Tibial artery (tissue), 4 donors: ENCODE measurements at regions not wholly inside any gene's neighbourhood (a gene's known extent, or its start where the extent isn't known, plus 50 kb on each side); places are given as distances from the start of the nearest gene placed in this dataset.
"Not testable (repeated sequence)": the region's sequence is repeated elsewhere in the genome, so short reads cannot be mapped to it uniquely, and the experiment has no call there.

Source experiments
- DNase-seq, 2 donors: peaks; one replicate each; pipeline ENCODE4 v3.0.0-alpha.2; 2019
- H3K27ac ChIP-seq, 2 donors: fragments of 200-600 bp; sonication (generic) in 1 of 2; 1 replicate in 1 of 2; 2 replicates in 1 of 2; pipeline ENCODE4 v1.5.1; 2018 to 2019; ENCODE audit warnings: mild to moderate bottlenecking in 1 of 2
- H3K27me3 ChIP-seq, 2 donors: fragments of 200-600 bp; sonication (generic) in 1 of 2; one replicate each; pipeline versions ENCODE4 v1.5.1 to v1.6.0; 2016 to 2019
- H3K36me3 ChIP-seq, 3 donors: fragments of 200-600 bp; sonication (generic) in 2 of 3; one replicate each; pipeline ENCODE4 v1.5.1; 2016 to 2019; ENCODE audit warnings: mild to moderate bottlenecking in 2 of 3
- H3K4me1 ChIP-seq, 4 donors: fragments of 200-600 bp; sonication (generic) in 2 of 4; 1 replicate in 3 of 4; 2 replicates in 1 of 4; pipeline ENCODE4 v1.5.1; 2016 to 2019
- H3K4me3 ChIP-seq, 2 donors: fragments of 200-600 bp; sonication (generic) in 1 of 2; 1 replicate in 1 of 2; 2 replicates in 1 of 2; pipeline ENCODE4 v1.5.1; 2018 to 2019; ENCODE audit warnings: mild to moderate bottlenecking in 2 of 2
- H3K9me3 ChIP-seq, 3 donors: fragments of 200-600 bp; sonication (generic) in 1 of 3; one replicate each; pipeline ENCODE4 v1.5.1; 2016 to 2019
- CTCF ChIP-seq, 2 experiments: fragments of 200-600 bp in 1 of 2; fragments of 450-650 bp in 1 of 2; IDR thresholded peaks; one replicate each; pipeline ENCODE4 v1.5.1; 2017 to 2019; ENCODE audit warnings: antibody characterized with exemption in 2 of 2, mild to moderate bottlenecking in 1 of 2, moderate library complexity in 1 of 2
- intact Hi-C: fragments of 100-400 bp; cut with DNase I; formaldehyde crosslinking; loops from one replicate; pipeline ENCODE4 v1.15.0; 2023; ENCODE audit warnings: low total_unique reads

- intact Hi-C loops, result no loop called here
- Histone ChIP-seq H3K9me3 (no peaks in the 10 kb centered on the region), H3K4me1 (peaks cover 0 to 6% (median 0%) of the 10 kb centered on the region in 4 donors), H3K4me3 (no peak overlapping the region), H3K36me3 (no peaks in the 10 kb centered on the region), H3K27ac (no peak overlapping the region), H3K27me3 (no peaks in the 10 kb centered on the region)
- no peak for DNase-seq
- no peak for TF ChIP-seq CTCF (IDR thresholded peaks at IDR 0.05)
These were observed 460.8 kb downstream of the RNF144A start for GRCh38 chr2:7377916-7378569.

GRCh38 chr2:7378591-7378990, 461.4 kb downstream of the RNF144A start:
- Histone ChIP-seq H3K9me3 (no peaks in the 10 kb centered on the region), H3K4me1 (peaks cover 0 to 6% (median 0%) of the 10 kb centered on the region in 4 donors), H3K36me3 (no peaks in the 10 kb centered on the region), H3K27ac (no peak overlapping the region), H3K4me3 (no peak overlapping the region), H3K27me3 (no peaks in the 10 kb centered on the region)
- intact Hi-C loops, result no loop called here
- DNase-seq, result no peak
- TF ChIP-seq CTCF (IDR thresholded peaks at IDR 0.05), result no peak

GRCh38 chr2:7379799-7380198, 462.6 kb downstream of the RNF144A start:
- Histone ChIP-seq H3K27me3 (no peaks in the 10 kb centered on the region), H3K9me3 (no peaks in the 10 kb centered on the region), H3K4me3 (no peak overlapping the region), H3K27ac (no peak overlapping the region), H3K36me3 (no peaks in the 10 kb centered on the region), H3K4me1 (peaks cover 0 to 6% (median 0%) of the 10 kb centered on the region in 4 donors)
- no peak for DNase-seq
- intact Hi-C loops, result no loop called here
- no peak for TF ChIP-seq CTCF (IDR thresholded peaks at IDR 0.05)

- intact Hi-C loops, result no loop called here
- no peak for DNase-seq
- Histone ChIP-seq H3K27me3 (no peaks in the 10 kb centered on the region), H3K4me1 (no peaks in the 10 kb centered on the region), H3K9me3 (no peaks in the 10 kb centered on the region), H3K36me3 (no peaks in the 10 kb centered on the region), H3K27ac (no peak overlapping the region), H3K4me3 (no peak overlapping the region)
- TF ChIP-seq CTCF (IDR thresholded peaks at IDR 0.05), result no peak
These were observed 467.6 kb downstream of the RNF144A start for GRCh38 chr2:7384773-7385349.

- H3K27ac ChIP-seq, H3K36me3 ChIP-seq, intact Hi-C loops, H3K4me1 ChIP-seq, H3K4me3 ChIP-seq, DNase-seq, H3K27me3 ChIP-seq, H3K9me3 ChIP-seq: not testable (repeated sequence)
These were observed 473.1 kb downstream of the RNF144A start for GRCh38 chr2:7390311-7390710.

- DNase-seq, result no peak
- Histone ChIP-seq H3K4me1 (no peaks in the 10 kb centered on the region), H3K27me3 (no peaks in the 10 kb centered on the region), H3K9me3 (no peaks in the 10 kb centered on the region), H3K27ac (no peak overlapping the region), H3K4me3 (no peak overlapping the region), H3K36me3 (no peaks in the 10 kb centered on the region)
- no peak for TF ChIP-seq CTCF (IDR thresholded peaks at IDR 0.05)
- intact Hi-C loops, result no loop called here
These were observed 475.0 kb downstream of the RNF144A start for GRCh38 chr2:7392076-7392787.
